MM.1S (cell line): ENCODE measurements at regions not wholly inside any gene's neighbourhood (a gene's known extent, or its start where the extent isn't known, plus 50 kb on each side); places are given as distances from the start of the nearest gene placed in this dataset.

Experiments
- EZH2 ChIP-seq: fragments of 300-600 bp; sonication (generic); optimal IDR thresholded peaks from 2 replicates; pipeline ENCODE3; 2017; ENCODE audit warnings: low read depth, mild to moderate bottlenecking, antibody characterized with exemption, low read length, mixed read lengths
- TF ChIP-seq, protein P1 (sequence below): fragments of 300-600 bp; sonication (generic); IDR thresholded peaks from 2 replicates; pipeline ENCODE4 v1.5.1; 2016; ENCODE audit warnings: antibody characterized with exemption, low read length, mixed read lengths

DNA sequence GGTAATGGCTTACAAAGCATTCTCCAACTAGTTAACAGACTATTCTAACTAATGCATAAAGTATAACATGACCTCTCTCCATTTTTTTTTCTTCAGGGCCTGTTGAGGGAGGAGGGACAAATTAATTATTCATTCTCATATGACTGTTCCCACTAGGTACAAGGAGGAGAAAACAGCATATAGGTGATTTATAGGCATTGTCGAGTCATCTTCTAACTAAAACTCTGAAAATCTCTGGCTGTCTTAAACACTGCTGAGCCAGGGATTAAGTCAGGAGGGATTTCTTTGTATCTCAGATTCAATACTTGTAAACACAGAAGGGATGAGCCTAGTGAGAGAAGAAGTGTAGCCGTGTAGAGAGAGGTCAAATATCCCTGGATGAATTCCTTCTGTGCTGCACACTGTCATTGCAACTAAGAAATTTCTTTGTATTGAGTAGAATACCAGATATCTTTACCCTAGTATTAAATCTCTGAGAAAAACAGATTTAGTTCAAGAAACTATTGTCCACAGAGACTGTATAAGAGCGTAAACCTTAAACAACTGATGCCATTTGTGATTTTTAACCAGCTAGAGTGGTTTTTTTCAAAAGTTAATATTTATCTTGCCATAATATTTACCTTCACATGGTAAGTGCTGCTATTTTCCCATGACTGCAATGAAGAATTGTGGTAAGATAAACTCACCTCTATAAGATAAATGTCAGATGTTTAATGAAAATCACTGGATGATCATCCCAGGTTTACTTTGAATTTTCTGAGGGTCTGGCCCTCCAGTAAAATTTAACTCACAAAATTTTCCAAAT is 465.3 kb downstream of the RWDD3 start:
- TF ChIP-seq, protein P1, sequence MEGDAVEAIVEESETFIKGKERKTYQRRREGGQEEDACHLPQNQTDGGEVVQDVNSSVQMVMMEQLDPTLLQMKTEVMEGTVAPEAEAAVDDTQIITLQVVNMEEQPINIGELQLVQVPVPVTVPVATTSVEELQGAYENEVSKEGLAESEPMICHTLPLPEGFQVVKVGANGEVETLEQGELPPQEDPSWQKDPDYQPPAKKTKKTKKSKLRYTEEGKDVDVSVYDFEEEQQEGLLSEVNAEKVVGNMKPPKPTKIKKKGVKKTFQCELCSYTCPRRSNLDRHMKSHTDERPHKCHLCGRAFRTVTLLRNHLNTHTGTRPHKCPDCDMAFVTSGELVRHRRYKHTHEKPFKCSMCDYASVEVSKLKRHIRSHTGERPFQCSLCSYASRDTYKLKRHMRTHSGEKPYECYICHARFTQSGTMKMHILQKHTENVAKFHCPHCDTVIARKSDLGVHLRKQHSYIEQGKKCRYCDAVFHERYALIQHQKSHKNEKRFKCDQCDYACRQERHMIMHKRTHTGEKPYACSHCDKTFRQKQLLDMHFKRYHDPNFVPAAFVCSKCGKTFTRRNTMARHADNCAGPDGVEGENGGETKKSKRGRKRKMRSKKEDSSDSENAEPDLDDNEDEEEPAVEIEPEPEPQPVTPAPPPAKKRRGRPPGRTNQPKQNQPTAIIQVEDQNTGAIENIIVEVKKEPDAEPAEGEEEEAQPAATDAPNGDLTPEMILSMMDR: no peak
- no peak for TF ChIP-seq EZH2
